HepG2 (cell line): ENCODE measurements at regions not wholly inside any gene's neighbourhood (a gene's known extent, or its start where the extent isn't known, plus 50 kb on each side); places are given as distances from the start of the nearest gene placed in this dataset.

ENCODE experiments used
- ATAC-seq: fragments of 200-7000 bp; cut with Tn5 transposase; 3 replicates; pipeline ENCODE4 v1.9.1; 2020; ENCODE audit warnings: mild to moderate bottlenecking, moderate library complexity
- BruUV-seq: library from RNA; stranded (reverse); fragments of 400-500 nt; replicated peaks from 2 replicates; lab custom pipeline; 2021; lab: Mats Ljungman, UMichigan
- CTCF ChIA-PET: fragments of 300-600 bp; formaldehyde crosslinking; extraction: SDS; loops from one replicate; lab custom pipeline; 2021; ENCODE audit warnings: low total read pairs, inconsistent platforms, low intra/inter-chr PET ratio; lab: Yijun Ruan, JAX
- POLR2A ChIA-PET: fragments of 350-600 bp; sonication (Branson Sonifier 250); formaldehyde crosslinking; loops from one replicate; lab custom pipeline; 2020; ENCODE audit warnings: antibody characterized with exemption, inconsistent platforms; lab: Yijun Ruan, JAX
- DNase-seq: peaks from one replicate; pipeline ENCODE4 v3.0.0-alpha.2; 2015; ENCODE audit warnings: low spot score
- FAIRE-seq: peaks from 3 replicates; lab custom pipeline; 2011; peaks lifted over from hg19 to GRCh38; lab: Jason Lieb, UNC
- H2AFZ ChIP-seq: one replicate; pipeline ENCODE4 v1.6.1; 2011; ENCODE audit warnings: low read length, inconsistent platforms
- H3K27ac ChIP-seq: fragments of 300-600 bp; 3 replicates; pipeline ENCODE4 v1.8.0; 2011; ENCODE audit warnings: mixed run types, mild to moderate bottlenecking, mixed read lengths, low read length, inconsistent platforms; ENCODE audit not compliant: insufficient read depth; ENCODE audit errors: extremely low read length
- H3K27me3 ChIP-seq, 2 experiments: fragments of 200-600 bp in 1 of 2; 2 replicates in 1 of 2; 3 replicates in 1 of 2; pipeline versions ENCODE4 v1.6.0 to v1.8.0; 2011; ENCODE audit warnings: low read length in 2 of 2, mild to moderate bottlenecking in 2 of 2, moderate library complexity in 2 of 2, inconsistent platforms in 1 of 2; ENCODE audit not compliant: insufficient read depth in 2 of 2, control insufficient read depth in 1 of 2
- H3K36me3 ChIP-seq, 2 experiments: fragments of 200-600 bp in 1 of 2; replicated peaks in 1 of 2; 2 replicates in 1 of 2; 3 replicates in 1 of 2; pipeline versions ENCODE4 v1.5.1 to v1.8.0; 2011; ENCODE audit warnings: low read length in 2 of 2, inconsistent platforms in 1 of 2; ENCODE audit not compliant: insufficient read depth in 2 of 2, control insufficient read depth in 1 of 2
- H3K4me1 ChIP-seq: 2 replicates; pipeline ENCODE4 v1.5.1; 2012; ENCODE audit warnings: low read length, inconsistent platforms; ENCODE audit not compliant: insufficient read depth
- H3K4me2 ChIP-seq: 2 replicates; pipeline ENCODE4 v1.6.0; 2011; ENCODE audit warnings: low read depth, low read length, inconsistent platforms
- H3K4me3 ChIP-seq, 3 experiments: fragments of 200-600 bp in 1 of 3; sonication (generic), shearing (Covaris generic) in 1 of 3; replicated peaks in 1 of 3; 2 replicates each; pipeline ENCODE4 v1.5.1; 2011 to 2016; ENCODE audit warnings: low read length in 3 of 3, inconsistent platforms in 2 of 3, low read depth in 2 of 3, mild to moderate bottlenecking in 2 of 3, control low read depth in 1 of 3, mixed read lengths in 1 of 3; ENCODE audit not compliant: insufficient read depth in 1 of 3
- H3K79me2 ChIP-seq: one replicate; pipeline ENCODE4 v1.6.1; 2011; ENCODE audit warnings: low read length, inconsistent platforms; ENCODE audit not compliant: insufficient read depth
- H3K9ac ChIP-seq: 2 replicates; pipeline ENCODE4 v1.6.0; 2011; ENCODE audit warnings: mild to moderate bottlenecking, low read depth, low read length, inconsistent platforms; ENCODE audit not compliant: insufficient read depth
- H3K9me3 ChIP-seq: 2 replicates; pipeline ENCODE4 v1.5.1; 2012; ENCODE audit warnings: mild to moderate bottlenecking, low read length
- H4K20me1 ChIP-seq: 2 replicates; pipeline ENCODE4 v1.6.0; 2011; ENCODE audit warnings: inconsistent platforms, mild to moderate bottlenecking, low read length, moderate library complexity; ENCODE audit not compliant: insufficient read depth
- NCOR1 ChIP-seq: fragments of 200-600 bp; sonication (generic); IDR thresholded peaks from 2 replicates; pipeline ENCODE4 v1.7.0; 2017; ENCODE audit warnings: antibody characterized with exemption, low read length, borderline replicate concordance
- ZMYM4 ChIP-seq: sonication (generic); formaldehyde crosslinking; IDR thresholded peaks from 2 replicates; pipeline ENCODE4 v1.8.1; 2023; ENCODE audit warnings: mild to moderate bottlenecking, missing genetic modification reagents
- ZNF326 ChIP-seq: sonication (generic); formaldehyde crosslinking; IDR thresholded peaks from 2 replicates; pipeline ENCODE4 v1.4.0; 2020; ENCODE audit warnings: missing genetic modification reagents, borderline replicate concordance
- ZNF839 ChIP-seq: sonication (generic); formaldehyde crosslinking; IDR thresholded peaks from 2 replicates; pipeline ENCODE4 v1.4.0; 2020; ENCODE audit warnings: missing genetic modification reagents, mild to moderate bottlenecking, borderline replicate concordance
- WGBS: methylation state at CpG from one replicate; pipeline ENCODE4 v1.1.6; 2017; ENCODE audit warnings: low lambda C conversion rate; 5-methylcytosine and 5-hydroxymethylcytosine counted together
- in situ Hi-C: cut with HindIII; loops from 2 replicates; pipeline ENCODE4 v1.10.0; 2017; ENCODE audit warnings: low pct_unique_long_range_greater_than_20kb; ENCODE audit not compliant: extremely low pct_ligation_motif_present
- intact Hi-C: fragments of 100-400 bp; cut with micrococcal nuclease; formaldehyde crosslinking; loops from one replicate; pipeline ENCODE4 v1.10.0; 2022; ENCODE audit not compliant: unreplicated experiment
- TF ChIP-seq, protein P1 (sequence below): sonication (generic); formaldehyde crosslinking; IDR thresholded peaks from 2 replicates; pipeline ENCODE4 v1.8.0; 2022; ENCODE audit warnings: low read depth, missing genetic modification reagents

GRCh38 chr11:95330302-95330701 lies 99.3 kb upstream of the SESN3 start (continued):
- TF ChIP-seq NCOR1: no peak
- TF ChIP-seq, all 625 proteins: peak for 0

- no TSS peak for BruUV-seq
- no peaks in the 10 kb centered on the region for H3K4me1 ChIP-seq
- H3K79me2 ChIP-seq: no peaks in the 10 kb centered on the region
- H3K27me3 ChIP-seq: no peaks in the 10 kb centered on the region
- intact Hi-C loops (no loop called here), in situ Hi-C loops (no loop called here)
- H3K36me3 ChIP-seq: no peaks in the 10 kb centered on the region
- DNase-seq (no peak), ATAC-seq (no peak), FAIRE-seq (no peak)
- no peak overlapping the region for H2AFZ ChIP-seq
- POLR2A ChIA-PET: no interaction called here
- no peak overlapping the region for H3K9ac ChIP-seq
- no peaks in the 10 kb centered on the region for H3K9me3 ChIP-seq
- TF ChIP-seq ZNF839 (CRISPR knock-in tag): no peak
- no peak for TF ChIP-seq ZNF326 (CRISPR knock-in tag)
- TF ChIP-seq, protein P1, sequence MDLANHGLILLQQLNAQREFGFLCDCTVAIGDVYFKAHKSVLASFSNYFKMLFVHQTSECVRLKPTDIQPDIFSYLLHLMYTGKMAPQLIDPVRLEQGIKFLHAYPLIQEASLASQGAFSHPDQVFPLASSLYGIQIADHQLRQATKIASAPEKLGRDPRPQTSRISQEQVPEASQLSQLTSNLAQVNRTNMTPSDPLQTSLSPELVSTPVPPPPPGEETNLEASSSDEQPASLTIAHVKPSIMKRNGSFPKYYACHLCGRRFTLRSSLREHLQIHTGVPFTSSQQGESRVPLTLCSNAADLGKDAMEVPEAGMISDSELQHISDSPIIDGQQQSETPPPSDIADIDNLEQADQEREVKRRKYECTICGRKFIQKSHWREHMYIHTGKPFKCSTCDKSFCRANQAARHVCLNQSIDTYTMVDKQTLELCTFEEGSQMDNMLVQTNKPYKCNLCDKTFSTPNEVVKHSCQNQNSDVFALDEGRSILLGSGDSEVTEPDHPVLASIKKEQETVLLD: no peak
- no peak for TF ChIP-seq ZMYM4 (CRISPR knock-in tag)
- WGBS: 0% methylated on average over 1 of the region's 2 CpGs
- H3K4me3 ChIP-seq: no peak overlapping the region
- no peak overlapping the region for H3K4me2 ChIP-seq
- H4K20me1 ChIP-seq: no peaks in the 10 kb centered on the region
- CTCF ChIA-PET: no interaction called here
- no peak overlapping the region for H3K27ac ChIP-seq
Measured at GRCh38 chr11:95327273-95327948, 96.4 kb upstream of the SESN3 start.
